Gastroesophageal sphincter (tissue), 3 donors: ENCODE measurements at regions not wholly inside any gene's neighbourhood (a gene's known extent, or its start where the extent isn't known, plus 50 kb on each side); places are given as distances from the start of the nearest gene placed in this dataset.

Experiments used
- POLR2A ChIP-seq, 2 donors: fragments of 450-650 bp; IDR thresholded peaks; one replicate each; pipeline ENCODE4 v1.6.1; 2017; ENCODE audit warnings: antibody characterized with exemption in 2 of 2, mild to moderate bottlenecking in 2 of 2, moderate library complexity in 1 of 2
- POLR2AphosphoS5 ChIP-seq: sonication (generic); formaldehyde crosslinking; IDR thresholded peaks from one replicate; pipeline ENCODE4 v1.6.1; 2017; ENCODE audit warnings: antibody characterized with exemption
- TF ChIP-seq, protein P1 (sequence below), 4 experiments: fragments of 200-600 bp in 2 of 4; fragments of 450-650 bp in 2 of 4; sonication (generic) in 1 of 4; IDR thresholded peaks; one replicate each; pipeline ENCODE4 v1.5.1; 2017 to 2019; ENCODE audit warnings: antibody characterized with exemption in 4 of 4, mild to moderate bottlenecking in 2 of 4, moderate library complexity in 2 of 4

- TF ChIP-seq, protein P1, sequence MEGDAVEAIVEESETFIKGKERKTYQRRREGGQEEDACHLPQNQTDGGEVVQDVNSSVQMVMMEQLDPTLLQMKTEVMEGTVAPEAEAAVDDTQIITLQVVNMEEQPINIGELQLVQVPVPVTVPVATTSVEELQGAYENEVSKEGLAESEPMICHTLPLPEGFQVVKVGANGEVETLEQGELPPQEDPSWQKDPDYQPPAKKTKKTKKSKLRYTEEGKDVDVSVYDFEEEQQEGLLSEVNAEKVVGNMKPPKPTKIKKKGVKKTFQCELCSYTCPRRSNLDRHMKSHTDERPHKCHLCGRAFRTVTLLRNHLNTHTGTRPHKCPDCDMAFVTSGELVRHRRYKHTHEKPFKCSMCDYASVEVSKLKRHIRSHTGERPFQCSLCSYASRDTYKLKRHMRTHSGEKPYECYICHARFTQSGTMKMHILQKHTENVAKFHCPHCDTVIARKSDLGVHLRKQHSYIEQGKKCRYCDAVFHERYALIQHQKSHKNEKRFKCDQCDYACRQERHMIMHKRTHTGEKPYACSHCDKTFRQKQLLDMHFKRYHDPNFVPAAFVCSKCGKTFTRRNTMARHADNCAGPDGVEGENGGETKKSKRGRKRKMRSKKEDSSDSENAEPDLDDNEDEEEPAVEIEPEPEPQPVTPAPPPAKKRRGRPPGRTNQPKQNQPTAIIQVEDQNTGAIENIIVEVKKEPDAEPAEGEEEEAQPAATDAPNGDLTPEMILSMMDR (IDR thresholded peaks at IDR 0.05), result no peak
- no peak for TF ChIP-seq POLR2A (IDR thresholded peaks at IDR 0.05)
- no peak for TF ChIP-seq POLR2AphosphoS5
These were observed 116.6 kb upstream of the MED13L start for GRCh38 chr12:116393859-116394650.
